T-helper 1 cell treated with Interleukin-12 subunit alpha and Interleukin-12 subunit beta and Interleukin-4 antibody, amounts not matched to agents 30 ng/mL and 1 ng/mL, for 36 hours (primary cell): ENCODE measurements at regions not wholly inside any gene's neighbourhood (a gene's known extent, or its start where the extent isn't known, plus 50 kb on each side); places are given as distances from the start of the nearest gene placed in this dataset.

Experiments used
- intact Hi-C: fragments of 100-400 bp; cut with micrococcal nuclease; formaldehyde crosslinking; loops from one replicate; pipeline ENCODE4 v1.15.1; 2024

DNA sequence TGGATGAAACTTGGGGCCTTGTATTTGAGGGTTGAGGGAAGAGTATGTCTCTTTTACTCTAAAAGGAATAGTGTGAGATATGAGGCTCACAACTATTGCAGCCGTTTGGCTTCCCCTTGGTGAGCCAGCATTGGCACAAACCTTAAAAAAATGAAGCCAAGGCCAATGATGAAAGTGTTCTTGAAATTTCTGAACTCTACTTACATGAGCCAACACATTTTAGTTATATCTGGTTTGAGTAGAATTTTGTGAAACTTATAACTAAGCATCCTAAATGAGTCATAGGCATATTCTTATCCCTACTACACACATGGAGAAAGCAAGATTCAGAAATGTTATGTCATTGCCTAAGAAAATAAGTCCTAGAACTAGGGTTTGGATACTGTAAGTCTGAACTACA is 55.3 kb upstream of the ACSS3 start:
- intact Hi-C loops = no loop called here

DNA sequence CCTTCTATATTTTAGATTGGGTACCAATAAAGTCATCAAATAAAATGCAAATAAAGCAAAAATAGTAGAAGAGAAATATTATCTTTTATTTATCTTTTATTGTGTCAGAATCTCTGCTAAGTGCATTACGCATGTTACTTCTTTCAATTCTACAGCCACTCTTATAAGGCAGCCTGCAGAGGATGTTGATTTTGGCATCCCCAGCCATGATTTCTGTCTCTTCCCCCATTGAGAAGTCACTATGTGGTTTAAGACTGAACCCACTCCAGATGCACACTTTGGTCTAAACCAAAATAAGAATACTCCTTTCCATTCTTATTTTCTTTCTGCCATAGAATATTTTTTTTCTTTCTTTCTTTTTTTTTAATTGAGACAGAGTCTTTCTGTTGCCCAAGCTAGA is 56.0 kb upstream of the ACSS3 start:
- intact Hi-C loops = no loop called here

DNA sequence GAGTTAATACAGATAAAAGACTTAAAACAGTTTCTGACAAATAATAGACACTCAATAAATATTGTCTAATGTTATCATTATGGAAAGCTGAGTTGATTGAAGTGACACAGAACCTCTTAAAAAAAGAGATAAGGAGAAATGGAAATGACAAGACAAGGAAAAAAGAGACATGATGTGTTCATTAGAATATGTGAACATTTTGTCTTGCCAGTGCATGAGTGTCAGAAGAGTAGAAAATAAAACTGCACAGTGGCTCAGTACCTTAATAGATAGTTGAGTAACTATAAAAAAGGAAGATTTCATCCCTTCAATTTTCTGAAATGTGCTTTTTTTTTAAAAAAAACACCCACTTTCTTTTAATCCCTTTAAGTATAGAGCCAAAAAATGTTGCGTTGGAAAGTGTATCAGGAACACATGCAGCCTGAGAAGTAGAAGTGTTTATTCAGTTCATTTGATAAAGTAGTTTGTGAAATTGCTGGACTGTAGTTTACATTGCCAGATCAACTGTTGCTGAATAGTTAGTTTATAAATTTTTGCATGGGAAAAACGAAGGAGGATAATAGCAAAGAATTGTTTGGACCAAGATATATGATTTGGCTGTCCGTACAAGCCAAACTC is 56.6 kb upstream of the ACSS3 start:
- intact Hi-C loops = no loop called here

DNA sequence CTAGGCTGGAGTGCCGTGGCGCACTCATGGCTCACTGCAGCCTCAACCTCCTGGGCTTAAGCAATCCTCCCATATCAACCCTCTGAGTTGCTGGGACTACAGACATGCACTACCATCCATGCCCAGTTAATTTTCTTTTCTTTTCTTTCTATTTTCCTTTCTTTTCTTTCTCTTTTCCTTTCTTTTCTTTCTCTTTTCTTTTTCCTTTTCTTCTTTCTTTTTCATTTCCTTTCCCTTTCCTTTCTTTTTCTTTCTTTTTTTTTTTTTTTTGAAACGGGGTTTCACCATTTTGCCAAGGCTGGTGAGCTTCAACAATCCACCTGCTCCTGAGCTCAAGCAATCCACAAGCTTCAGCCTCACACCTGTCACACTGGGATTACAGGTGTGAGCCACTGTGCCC is 60.1 kb upstream of the ACSS3 start:
- intact Hi-C loops = no loop called here

GRCh38 chr12:81015510-81015909 is 62.4 kb upstream of the ACSS3 start:
- intact Hi-C loops = no loop called here

DNA sequence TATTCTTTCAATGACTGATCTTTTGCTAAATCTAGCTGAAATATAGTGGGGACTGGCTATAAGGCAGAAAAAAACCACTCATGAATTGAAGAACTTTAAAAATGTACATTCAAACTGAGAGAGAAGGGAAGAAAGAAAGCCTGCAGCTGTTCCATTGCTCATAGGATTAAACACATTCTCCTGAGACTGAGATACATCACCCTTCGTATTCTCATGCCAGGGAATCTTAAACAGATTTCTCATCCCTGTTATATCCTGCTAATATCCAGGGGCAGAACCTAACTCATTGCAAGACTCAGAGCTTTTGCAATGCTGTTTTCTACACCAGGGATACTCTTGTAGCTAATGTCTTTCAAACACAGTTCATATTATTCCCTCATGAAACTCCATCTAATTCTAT is 67.2 kb upstream of the ACSS3 start:
- intact Hi-C loops = loop anchor here (5.0 kb wide), 1 partner anchor 958 kb away; no protein-coding TSS in a partner anchor

DNA sequence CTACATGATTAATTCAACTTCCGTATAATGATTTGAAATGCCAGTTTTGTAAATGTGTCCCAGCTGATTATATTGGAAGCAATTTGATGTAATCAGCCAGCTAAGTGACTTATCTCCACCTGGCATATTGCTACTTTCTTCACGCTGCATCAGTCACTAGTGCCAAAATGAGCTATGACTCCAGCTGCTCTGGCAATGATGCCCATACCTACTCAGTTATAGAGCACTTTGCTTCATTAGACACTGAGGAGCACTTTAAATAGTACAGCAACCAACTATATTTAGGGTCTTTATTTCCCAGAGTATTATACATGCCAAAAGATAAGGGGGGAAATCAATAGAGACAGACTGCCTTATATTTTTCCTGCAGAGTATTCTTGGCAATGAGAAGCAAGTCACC is 67.9 kb upstream of the LIN7A start:
- intact Hi-C loops = no loop called here

GRCh38 chr12:81000831-81001230 is 63.1 kb upstream of the LIN7A start:
- intact Hi-C loops = no loop called here

DNA sequence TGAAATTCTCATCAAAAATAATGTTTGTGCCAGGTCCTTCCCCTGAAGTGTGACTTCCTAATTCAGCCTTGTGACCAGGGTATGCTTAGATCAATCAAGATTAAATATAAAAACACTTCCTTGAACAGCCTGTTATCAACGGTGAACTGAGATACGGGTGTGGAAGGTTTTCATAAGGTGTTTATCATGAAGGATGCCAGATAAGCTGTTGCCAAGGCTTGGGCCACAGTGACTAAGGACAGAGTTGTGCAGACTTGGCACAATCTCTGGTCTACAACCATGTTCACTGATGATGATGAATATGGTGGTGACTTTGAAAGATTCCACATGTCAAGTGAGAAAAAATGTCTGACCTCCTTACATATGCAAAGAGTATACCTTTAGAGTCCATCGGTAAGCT is 51.3 kb upstream of the LIN7A start:
- intact Hi-C loops = no loop called here
